PFSK-1 (cell line): ENCODE measurements at regions not wholly inside any gene's neighbourhood (a gene's known extent, or its start where the extent isn't known, plus 50 kb on each side); places are given as distances from the start of the nearest gene placed in this dataset.

Source experiments
- FOXP2 ChIP-seq: optimal IDR thresholded peaks from 2 replicates; pipeline ENCODE3; 2011; ENCODE audit warnings: borderline replicate concordance, control low read depth, inconsistent platforms; ENCODE audit not compliant: insufficient read depth; ENCODE audit errors: extremely low read length, extremely low read depth
- POLR2AphosphoS5 ChIP-seq: IDR thresholded peaks from 2 replicates; pipeline ENCODE4 v1.6.1; 2012; ENCODE audit warnings: low read depth, mild to moderate bottlenecking, control low read depth, low read length, moderate library complexity
- SIN3A ChIP-seq: IDR thresholded peaks from 2 replicates; pipeline ENCODE4 v1.6.1; 2012; ENCODE audit warnings: mild to moderate bottlenecking, low read length, moderate library complexity, borderline replicate concordance; ENCODE audit not compliant: insufficient read depth
- TAF1 ChIP-seq: IDR thresholded peaks from 2 replicates; pipeline ENCODE4 v1.6.1; 2012; ENCODE audit warnings: low read length, control low read depth, borderline replicate concordance; ENCODE audit not compliant: insufficient read depth
- TF ChIP-seq, protein P1 (sequence below), 2 experiments: IDR thresholded peaks; 2 replicates each; pipeline versions ENCODE4 v1.6.1 to v1.8.0; 2011 to 2012; ENCODE audit warnings: low read depth in 2 of 2, low read length in 2 of 2, control low read depth in 1 of 2, inconsistent platforms in 1 of 2, mild to moderate bottlenecking in 1 of 2, moderate library complexity in 1 of 2; ENCODE audit not compliant: insufficient read depth in 1 of 2

DNA sequence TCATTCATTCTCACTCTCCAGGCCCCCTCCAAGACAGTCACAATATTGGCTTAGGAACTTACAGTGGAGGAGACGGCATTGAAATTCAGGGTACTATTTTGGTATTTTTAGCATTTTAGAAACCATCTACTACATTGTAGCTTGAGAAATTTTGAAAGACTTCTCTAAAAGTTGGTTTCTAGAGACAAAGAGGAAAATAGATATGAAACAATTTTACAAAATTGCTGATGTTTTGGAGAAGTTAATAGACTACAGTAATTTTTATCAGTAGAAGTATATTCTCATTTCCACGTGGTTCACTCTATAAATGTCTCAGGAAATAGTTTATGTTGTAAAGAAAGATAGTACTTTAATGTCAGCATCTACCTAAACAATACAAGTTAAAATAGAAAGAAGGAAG is 63.2 kb upstream of the ZSWIM6 start:
- no peak for TF ChIP-seq POLR2AphosphoS5
- TF ChIP-seq, protein P1, sequence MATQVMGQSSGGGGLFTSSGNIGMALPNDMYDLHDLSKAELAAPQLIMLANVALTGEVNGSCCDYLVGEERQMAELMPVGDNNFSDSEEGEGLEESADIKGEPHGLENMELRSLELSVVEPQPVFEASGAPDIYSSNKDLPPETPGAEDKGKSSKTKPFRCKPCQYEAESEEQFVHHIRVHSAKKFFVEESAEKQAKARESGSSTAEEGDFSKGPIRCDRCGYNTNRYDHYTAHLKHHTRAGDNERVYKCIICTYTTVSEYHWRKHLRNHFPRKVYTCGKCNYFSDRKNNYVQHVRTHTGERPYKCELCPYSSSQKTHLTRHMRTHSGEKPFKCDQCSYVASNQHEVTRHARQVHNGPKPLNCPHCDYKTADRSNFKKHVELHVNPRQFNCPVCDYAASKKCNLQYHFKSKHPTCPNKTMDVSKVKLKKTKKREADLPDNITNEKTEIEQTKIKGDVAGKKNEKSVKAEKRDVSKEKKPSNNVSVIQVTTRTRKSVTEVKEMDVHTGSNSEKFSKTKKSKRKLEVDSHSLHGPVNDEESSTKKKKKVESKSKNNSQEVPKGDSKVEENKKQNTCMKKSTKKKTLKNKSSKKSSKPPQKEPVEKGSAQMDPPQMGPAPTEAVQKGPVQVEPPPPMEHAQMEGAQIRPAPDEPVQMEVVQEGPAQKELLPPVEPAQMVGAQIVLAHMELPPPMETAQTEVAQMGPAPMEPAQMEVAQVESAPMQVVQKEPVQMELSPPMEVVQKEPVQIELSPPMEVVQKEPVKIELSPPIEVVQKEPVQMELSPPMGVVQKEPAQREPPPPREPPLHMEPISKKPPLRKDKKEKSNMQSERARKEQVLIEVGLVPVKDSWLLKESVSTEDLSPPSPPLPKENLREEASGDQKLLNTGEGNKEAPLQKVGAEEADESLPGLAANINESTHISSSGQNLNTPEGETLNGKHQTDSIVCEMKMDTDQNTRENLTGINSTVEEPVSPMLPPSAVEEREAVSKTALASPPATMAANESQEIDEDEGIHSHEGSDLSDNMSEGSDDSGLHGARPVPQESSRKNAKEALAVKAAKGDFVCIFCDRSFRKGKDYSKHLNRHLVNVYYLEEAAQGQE (IDR thresholded peaks at IDR 0.05; ENCODE audit: insufficient read depth in 1 of 2, low read depth in 2 of 2, low read length in 2 of 2) = no peak
- TF ChIP-seq SIN3A = no peak
- no peak for TF ChIP-seq TAF1
- no peak for TF ChIP-seq FOXP2
